Body of pancreas (tissue), 4 donors: ENCODE measurements at regions not wholly inside any gene's neighbourhood (a gene's known extent, or its start where the extent isn't known, plus 50 kb on each side); places are given as distances from the start of the nearest gene placed in this dataset.

Experiments used
- CTCF ChIP-seq, 7 experiments: fragments of 450-650 bp in 4 of 7; fragments of 200-600 bp in 3 of 7; sonication (generic) in 3 of 7; IDR thresholded peaks; one replicate each; pipeline ENCODE4 v1.5.1; 2016 to 2019; ENCODE audit warnings: antibody characterized with exemption in 7 of 7
- POLR2A ChIP-seq, 3 donors: fragments of 450-650 bp; IDR thresholded peaks; one replicate each; pipeline ENCODE4 v1.6.1; 2016; ENCODE audit warnings: antibody characterized with exemption in 3 of 3, mild to moderate bottlenecking in 2 of 3

- TF ChIP-seq CTCF (IDR thresholded peaks at IDR 0.05) (no peak), POLR2A (IDR thresholded peaks at IDR 0.05) (no peak)
Observed at GRCh38 chr3:72428803-72429202, 419.4 kb downstream of the SHQ1 start.
